ENCODE measurements at regions not wholly inside any gene's neighbourhood (a gene's known extent, or its start where the extent isn't known, plus 50 kb on each side); places are given as distances from the start of the nearest gene placed in this dataset.
"Not testable (repeated sequence)": the region's sequence is repeated elsewhere in the genome, so short reads cannot be mapped to it uniquely, and the experiment has no call there.

DNA sequence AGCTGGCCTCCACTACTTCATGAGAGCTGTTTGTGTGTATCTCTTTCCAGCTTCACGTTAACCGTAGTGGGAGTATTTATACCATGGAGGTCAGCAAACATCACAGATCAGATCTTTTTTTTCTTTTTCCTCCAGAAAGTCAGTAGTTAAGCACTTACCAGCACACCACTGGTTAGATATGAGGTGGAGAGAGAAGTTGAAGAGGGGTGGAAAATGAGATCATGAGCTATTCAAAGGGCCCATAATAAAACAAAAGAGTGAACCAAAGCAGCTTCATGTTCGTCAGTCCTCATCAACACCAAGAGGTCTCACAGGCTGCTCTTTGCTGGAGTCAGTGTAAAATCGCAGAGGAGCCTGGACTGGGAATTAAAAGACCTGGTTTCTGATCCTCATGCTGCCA is 125.1 kb upstream of the SGK1 start:
- in situ Hi-C loops (cut with MboI; ENCODE audit: low sequenced_read_pairs) = no loop called here

DNA sequence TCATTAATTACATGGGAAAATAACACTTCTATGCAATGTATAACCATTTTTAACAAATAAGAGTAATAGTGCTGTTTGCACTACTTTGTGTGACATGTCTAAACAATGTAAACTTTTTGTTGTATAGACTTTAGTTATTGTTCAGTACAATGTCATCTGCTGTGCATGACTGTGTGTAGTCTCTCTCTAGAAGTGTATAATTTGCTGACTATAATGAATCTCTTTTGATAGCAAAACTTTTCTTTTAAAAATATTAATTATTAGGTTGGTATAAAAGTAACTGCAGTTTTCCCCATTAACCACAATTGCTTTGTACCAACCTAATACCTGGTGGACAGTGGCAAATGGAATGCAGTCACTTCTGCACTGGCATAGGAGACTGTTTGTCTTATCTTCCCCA is 124.2 kb upstream of the SGK1 start:
- in situ Hi-C loops (cut with MboI; ENCODE audit: low sequenced_read_pairs) = no loop called here

DNA sequence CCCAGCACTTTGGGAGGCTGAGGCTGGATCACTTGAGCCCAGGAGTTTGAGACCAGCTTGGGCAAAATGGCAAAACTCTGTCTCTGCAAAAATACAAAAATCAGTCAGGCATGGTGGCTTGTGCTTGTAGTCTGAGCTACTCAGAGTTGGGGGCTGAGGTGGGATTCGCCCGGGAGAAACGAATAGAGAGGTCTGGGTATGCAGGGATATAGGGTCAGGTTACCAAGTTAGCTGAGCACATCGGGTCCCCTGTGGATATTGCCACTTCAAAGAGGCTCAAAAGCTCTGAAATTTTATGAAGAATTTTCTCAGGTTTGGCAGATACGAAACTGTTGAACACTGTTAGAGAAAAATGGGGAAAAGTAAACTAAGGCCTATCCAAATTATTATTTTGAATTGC is 120.9 kb upstream of the SGK1 start:
- in situ Hi-C loops (cut with MboI; ENCODE audit: low sequenced_read_pairs) = no loop called here

DNA sequence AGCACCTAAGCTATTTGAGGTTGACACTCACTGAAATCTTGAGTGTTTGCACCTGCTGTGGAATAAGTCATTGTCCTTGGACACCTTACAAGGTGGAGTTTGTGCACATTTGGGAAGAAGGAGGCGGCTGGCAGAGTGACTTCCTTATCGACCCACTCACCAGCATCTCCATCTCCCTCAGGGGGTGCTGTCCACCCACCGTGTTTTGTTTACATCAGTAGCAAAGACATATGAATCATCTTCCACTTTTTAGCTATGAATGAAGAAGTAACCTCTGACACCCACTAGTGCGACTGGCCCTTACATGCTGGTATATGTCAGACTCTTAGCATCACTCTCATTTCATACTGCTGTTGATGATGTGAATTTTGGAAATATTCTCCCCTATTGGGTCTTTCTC is 119.5 kb upstream of the SGK1 start:
- in situ Hi-C loops (cut with MboI; ENCODE audit: low sequenced_read_pairs) = no loop called here

DNA sequence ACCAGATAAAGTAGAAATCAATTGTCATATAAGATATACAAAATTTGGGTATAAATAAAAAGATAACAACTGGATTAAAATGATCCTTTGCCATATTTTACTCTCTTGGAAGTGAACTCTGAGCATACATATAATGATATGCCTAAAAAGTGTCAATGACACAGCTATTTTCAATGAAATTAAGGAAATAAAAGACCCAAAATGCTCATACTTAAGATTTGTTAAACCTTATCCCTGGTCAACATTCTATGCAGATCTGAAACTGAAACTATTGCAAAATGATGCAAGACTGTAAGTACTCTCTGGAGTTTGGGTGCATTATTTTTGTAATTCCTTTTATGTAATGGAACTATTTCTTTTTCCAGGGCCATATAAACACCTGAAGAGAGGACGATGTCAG is 119.0 kb upstream of the SGK1 start:
- in situ Hi-C loops (cut with MboI; ENCODE audit: low sequenced_read_pairs) = no loop called here

DNA sequence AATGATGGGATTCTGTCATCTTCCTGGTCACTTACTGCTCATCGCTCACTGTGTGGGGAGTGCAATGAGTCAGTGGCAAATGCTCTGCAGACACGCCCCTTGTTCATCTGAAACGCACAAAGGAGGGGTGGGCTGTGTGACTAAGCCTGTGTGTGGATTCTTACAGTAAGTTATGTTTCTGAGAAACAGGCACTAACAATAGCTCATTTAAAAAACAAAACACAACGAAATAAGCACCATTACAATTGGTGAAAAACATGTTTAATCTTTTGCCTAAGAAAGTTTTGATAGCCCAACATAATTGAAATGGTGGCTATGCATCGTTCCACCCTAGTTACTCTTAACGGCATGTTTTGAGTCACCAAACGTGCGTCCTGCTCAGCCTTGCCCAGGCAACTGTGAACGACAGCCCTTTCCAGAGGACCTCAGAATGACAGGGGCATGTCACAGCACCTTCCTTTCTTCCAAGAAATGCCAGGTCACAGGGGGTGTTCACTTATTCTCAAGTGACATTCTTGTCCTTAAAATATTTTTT is 118.4 kb upstream of the SGK1 start:
- in situ Hi-C loops (cut with MboI; ENCODE audit: low sequenced_read_pairs) = no loop called here

DNA sequence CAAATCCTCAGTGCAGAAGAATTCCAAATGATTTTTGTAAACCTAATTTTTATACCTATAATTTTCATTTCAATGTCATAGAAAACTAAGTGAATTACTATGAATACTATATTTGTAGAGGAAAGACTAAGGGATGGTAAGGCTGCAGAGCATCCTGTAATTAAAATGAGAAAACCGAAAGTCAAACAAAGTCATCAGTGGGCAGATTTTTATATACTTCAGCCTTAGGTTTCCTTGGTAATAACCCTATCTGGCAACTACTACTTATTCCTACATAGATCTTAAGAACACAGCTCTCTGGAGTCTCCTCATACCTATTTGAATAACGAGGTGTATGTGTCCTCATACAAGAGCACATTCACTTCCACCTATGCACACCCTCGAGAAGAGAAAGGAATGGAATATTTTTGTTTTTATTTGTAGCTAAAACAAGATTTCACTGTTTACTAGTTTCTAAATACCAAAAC is 117.9 kb upstream of the SGK1 start:
- in situ Hi-C loops (cut with MboI; ENCODE audit: low sequenced_read_pairs) = no loop called here

DNA sequence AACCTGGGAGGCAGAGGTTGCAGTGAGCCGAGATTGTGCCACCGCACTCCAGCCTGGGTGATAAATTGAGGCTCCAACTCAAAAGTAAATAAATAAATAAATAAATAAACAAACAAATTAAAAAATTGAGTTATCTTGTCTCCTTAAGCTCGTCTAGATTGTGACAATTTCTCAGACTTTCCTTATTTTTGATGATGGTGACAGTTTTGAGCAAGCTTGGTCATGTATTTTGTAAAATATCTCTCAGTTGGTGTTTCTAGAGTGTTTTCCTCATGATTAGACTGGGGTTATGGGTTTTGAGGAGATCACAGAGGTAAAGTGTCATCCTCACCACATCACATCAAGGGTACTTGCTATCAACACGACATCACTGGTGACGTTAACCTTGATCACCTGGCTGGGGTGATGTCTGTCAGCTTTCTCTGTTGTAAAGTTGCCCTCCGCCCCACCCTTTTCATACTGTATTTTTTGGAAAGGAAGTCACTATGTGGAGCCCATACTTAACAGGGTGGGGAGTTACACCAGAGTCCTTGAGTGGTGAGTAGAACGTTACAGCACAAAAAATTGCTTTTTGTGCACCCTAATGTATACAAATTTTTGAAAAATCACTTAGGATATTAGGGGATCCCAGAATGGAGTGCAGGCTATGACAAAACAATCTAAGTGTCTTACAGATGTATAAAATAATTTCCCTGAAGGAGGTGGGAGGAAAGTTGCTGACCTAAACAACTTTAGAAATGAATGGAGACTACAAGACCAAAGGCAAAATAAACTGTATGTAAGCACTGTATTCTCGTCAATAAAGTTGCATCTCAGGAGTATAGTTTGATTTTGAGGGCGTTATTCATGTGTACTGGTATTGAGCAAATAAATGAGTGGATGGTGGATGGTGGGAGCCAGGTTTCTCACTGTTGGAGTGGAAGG is 116.4 kb upstream of the SGK1 start:
- in situ Hi-C loops (cut with MboI; ENCODE audit: low sequenced_read_pairs) = no loop called here

DNA sequence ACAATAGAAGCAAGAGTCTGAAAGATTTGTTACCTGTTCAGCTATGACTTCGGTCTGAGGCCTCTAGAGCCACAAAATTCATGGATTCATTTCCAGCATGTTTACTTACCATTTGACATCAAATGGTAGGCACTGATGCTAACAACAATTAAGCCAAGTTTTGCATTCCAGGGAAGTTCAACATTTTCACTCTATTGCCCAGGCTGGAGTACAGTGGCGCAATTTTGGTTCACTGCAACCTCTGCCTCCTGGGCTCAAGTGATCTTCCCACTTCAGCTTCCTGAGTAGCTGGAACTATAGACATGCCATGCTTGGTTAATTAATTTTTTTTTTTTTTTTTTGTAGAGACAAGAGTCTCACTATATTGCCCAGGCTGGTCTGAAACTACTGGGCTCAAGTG is 114.1 kb upstream of the SGK1 start:
- in situ Hi-C loops (cut with MboI; ENCODE audit: low sequenced_read_pairs) = no loop called here

DNA sequence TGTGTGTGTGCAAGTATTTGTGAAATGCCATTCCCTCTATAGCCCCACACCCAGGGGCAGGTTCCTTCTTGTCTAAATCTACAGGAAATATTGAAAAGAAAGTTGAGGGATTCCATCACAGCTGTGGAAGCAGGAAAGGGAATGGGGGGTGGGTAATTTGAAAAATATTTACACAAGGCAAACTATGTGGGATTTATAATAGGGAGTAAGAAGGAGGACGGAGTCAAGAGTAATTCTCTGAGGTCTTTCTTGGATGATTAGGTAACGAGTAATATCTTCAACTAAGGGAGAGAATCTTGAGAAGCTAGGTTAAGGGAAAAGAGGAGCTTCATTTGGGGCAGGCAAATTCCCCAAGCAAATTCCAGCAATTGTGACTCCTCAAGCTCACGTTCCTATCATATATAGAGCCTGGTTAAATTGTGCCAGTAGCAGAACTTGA is 113.5 kb upstream of the SGK1 start:
- in situ Hi-C loops (cut with MboI; ENCODE audit: low sequenced_read_pairs) = no loop called here

DNA sequence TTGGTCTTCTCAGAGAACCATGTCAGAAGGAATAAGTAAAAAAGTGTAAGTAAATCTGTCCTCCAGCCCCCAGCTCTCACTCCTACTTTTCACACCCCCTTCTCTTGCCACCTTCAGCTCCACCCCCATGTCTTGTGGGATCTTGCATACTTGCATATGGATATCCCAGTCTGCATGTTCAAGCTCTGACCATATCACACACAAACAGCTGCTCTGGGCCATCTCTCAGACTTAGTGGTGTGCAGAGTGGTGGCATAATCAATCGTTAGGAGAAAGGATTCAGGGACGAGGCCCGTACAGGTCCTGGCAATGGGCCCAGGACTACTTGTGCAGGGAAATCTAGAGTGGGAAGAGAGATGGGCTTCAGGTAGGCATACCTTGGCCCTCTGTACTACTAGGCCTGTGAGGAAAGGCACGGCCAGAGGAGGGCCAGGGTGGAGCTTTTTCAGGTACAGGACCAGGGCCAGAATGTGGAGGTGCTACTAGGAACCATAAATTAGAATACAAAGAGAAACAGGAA is 112.0 kb upstream of the SGK1 start:
- in situ Hi-C loops (cut with MboI; ENCODE audit: low sequenced_read_pairs) = no loop called here

DNA sequence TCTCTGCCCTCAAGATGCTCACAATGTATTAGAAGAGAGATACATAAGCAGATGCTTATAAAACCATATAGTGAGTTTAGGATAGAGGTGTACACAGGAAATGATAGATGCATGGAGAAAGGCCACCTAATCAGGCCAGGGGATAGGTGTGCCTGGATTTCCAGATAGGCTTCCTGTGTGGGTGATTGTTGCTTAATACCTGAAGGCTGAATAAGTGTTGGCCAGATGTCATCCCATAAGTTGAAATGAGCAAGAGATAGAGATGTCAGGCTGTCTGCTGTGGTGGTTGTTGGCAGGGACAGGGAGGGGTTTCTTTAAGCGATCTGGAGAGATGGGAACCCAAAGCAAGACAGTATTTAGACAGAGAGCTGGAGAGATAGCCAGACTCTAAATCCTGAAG is 109.8 kb upstream of the SGK1 start:
- in situ Hi-C loops (cut with MboI; ENCODE audit: low sequenced_read_pairs) = no loop called here

DNA sequence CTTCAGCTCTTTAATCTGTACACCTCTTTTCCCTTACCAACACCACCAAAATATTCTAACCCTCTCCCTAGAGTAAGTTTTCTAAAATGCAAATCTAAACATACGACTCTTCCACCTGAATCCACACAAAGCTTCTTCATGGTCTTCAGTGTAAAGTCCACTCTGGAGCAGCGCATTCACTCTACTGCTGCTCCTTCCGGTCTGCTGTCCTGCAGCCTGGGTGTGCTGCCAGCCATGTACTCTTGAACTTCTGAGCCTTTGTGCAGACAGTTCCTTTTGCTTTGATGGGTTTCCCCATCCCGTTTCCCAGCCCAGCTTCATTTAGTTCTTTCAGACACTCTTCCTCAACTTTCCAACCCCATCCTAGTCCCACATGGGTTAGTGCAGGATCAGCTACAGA is 108.7 kb upstream of the SGK1 start:
- in situ Hi-C loops (cut with MboI; ENCODE audit: low sequenced_read_pairs) = no loop called here

DNA sequence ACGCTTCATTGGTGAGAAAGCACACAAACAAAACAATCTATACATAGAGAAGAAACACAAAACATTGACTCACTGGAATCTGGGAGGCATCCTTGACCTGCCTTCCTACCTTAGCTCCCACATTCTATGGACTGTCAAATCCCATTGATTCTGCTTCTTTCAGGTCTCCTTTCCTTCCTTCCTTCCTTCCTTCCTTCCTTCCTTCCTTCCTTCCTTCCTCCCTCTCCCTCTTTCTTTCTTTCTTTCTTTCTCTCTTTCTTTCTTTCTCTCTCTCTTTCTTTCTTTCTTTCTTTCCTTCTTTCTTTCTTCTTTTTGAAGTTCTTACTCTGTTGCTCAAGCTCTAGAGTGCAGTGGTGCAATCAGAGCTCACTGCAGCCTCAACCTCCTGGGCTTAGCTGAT is 108.0 kb upstream of the SGK1 start:
- in situ Hi-C loops (cut with MboI; ENCODE audit: low sequenced_read_pairs) = not testable (repeated sequence)

DNA sequence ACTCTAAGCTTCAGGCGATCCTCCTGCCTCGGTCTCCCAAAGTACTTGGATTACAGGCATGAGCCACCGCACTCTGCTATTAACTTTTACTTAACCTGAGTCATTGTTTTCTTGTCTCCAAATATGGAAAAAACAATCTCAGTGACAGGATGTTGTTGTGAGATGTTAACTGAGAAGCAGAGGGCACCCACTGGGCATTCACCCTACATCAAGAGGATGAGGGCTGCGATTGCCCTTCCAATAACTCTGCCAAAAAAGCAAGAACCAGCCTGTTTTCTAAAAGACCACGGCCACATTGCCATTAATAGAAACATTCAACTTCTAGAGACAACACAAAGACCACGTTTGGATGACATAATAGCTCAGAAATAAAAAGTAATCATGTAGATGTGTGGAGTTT is 107.6 kb upstream of the SGK1 start:
- in situ Hi-C loops (cut with MboI; ENCODE audit: low sequenced_read_pairs) = no loop called here

DNA sequence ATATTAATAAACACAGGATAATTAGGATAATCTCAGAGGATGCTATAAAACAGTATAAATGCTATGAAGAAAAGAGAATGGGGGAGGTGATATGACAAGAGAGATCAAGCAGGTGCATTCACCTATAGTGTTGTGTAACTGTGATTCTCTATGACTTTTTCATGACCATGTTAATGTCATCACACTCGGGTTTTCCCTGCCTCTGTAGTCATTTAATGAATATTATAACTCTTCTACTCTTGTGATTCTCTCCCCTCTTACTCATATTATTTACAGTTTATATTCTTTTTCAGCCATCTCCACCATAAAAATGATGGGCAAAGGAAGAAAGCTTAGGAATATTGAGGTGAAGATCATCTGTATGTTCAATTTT is 106.9 kb upstream of the SGK1 start:
- in situ Hi-C loops (cut with MboI; ENCODE audit: low sequenced_read_pairs) = loop anchor here (25.0 kb wide), 1 partner anchor 237 kb away; no protein-coding TSS in a partner anchor

DNA sequence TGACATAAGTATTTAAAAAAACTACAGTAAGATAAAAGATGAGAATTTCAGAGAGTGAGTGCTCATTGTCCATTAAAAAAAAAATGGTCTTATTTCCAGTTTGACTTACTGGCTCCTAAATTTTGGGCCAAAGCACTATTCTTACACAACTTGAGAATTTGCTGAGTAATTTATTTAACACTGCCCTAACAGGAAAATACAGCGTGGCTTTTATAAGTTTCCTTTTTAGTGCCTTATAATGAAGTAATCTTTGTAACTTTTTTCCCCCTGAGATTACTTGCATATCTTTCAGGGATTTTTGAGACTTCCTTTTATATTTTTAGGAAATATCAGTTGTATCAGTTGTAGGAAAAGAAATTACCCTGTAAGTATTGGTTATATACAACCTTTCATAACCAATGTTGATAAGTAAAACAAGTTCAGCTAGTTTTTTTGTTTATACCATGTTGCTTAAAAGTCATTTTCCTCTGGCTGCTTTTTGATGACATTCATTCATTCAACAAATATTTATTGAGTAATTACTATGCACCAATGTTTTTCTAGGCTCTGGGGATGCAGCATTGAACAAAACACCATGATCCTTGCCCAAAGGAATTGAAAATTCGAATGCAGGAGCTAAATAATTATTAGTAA is 106.4 kb upstream of the SGK1 start:
- in situ Hi-C loops (cut with MboI; ENCODE audit: low sequenced_read_pairs) = loop anchor here (25.0 kb wide), 1 partner anchor 237 kb away; no protein-coding TSS in a partner anchor

DNA sequence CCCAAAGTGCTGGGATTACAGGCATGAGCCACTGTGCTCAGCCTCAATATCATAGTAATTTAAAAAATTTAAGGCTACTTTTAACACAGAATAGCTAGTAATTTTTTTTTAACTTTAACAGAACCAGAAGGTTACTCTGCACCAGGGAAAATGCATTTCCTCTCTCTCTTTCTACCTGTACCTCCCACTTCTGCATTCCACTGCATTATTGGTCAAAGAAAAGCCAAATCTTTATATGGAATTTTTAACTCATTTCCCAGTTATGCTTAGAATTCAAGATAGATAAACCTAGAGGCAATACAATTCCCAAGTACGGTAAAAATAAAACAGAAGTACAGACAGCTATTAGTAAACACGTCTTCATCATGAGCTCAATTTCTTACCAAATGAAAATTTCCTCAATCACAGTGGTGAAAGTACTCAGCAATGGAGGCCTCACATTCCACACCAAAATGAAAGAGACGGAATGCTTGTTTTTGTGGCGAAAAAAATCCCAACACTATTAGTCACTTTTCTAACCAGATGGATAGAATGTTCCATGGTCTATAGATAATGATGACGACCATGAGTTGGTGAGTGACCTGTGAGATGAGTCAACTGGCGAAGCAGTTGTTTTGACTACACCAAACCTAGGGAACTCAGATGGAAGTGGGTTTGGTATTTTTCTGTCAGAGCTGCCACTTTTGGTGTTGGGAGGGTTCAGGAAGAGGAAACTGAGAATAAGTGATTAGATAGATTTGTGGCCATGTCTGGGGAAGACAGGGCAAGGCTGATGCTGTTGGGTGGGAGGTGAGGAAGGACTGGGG is 104.7 kb upstream of the SGK1 start:
- in situ Hi-C loops (cut with MboI; ENCODE audit: low sequenced_read_pairs) = loop anchor here (25.0 kb wide), 1 partner anchor 235 kb away; no protein-coding TSS in a partner anchor

DNA sequence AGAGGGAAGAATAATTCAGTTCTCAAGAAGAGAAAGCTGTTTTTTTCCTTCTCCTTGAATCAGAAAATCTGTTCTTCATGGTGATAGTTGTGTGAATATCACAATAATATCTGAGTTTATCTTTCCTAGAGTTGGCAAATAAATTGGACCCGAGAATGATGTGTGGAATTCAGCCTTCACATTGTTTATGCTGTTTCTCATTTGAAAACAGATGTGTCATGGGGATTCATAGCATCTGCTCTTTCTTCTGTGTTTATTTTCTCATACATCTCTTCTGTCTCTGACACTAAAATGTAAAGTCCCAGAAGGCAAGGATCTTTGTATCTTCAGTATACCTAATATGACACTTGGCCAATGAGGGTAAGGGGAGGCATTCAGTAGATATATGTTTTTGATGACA is 103.6 kb upstream of the SGK1 start:
- in situ Hi-C loops (cut with MboI; ENCODE audit: low sequenced_read_pairs) = loop anchor here (25.0 kb wide), 1 partner anchor 234 kb away; no protein-coding TSS in a partner anchor

DNA sequence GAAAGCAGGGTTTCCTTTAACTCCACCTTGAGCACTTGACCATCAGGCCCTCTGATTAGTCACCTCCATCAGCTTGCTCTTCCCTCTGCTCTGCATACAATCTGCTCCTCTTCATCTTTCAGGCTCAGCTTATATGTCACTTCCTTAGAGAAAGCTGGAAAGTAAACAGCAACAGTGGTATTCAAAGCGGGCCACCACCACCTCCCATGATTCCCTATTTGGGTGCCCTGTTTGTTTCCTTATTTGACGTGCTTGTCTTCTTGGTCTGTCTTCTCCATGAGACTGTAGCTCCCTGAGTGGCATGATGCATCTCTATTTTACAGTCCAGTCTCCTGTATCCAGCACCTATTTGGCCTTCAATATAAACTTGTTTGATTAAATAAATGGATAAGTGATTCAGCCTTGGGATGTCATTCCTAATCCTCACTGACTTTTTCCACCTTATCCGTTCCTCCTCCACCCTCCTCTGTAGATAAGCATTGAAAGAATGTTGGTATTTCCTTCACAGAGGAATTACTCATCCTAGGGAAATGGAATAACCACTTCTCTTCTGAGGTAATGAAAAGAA is 102.8 kb upstream of the SGK1 start:
- in situ Hi-C loops (cut with MboI; ENCODE audit: low sequenced_read_pairs) = loop anchor here (25.0 kb wide), 1 partner anchor 233 kb away; no protein-coding TSS in a partner anchor

Measured in HL-60/S4 (cell line).